CD4-positive, alpha-beta T cell (primary cell): ENCODE measurements at regions not wholly inside any gene's neighbourhood (a gene's known extent, or its start where the extent isn't known, plus 50 kb on each side); places are given as distances from the start of the nearest gene placed in this dataset.

Experiments
- ATAC-seq: fragments of 200-7000 bp; cut with Tn5 transposase; one replicate; pipeline ENCODE4 v1.10.0; 2022; ENCODE audit warnings: mild to moderate bottlenecking; ENCODE audit not compliant: poor library complexity
- CTCF ChIA-PET: fragments of 350-600 bp; sonication (Branson Sonifier 250); formaldehyde crosslinking; loops from one replicate; lab custom pipeline; 2021; ENCODE audit warnings: antibody characterized with exemption, inconsistent platforms; lab: Charles Lee
- POLR2A ChIA-PET: fragments of 350-600 bp; sonication (Branson Sonifier 250); formaldehyde crosslinking; loops from one replicate; lab custom pipeline; 2021; ENCODE audit warnings: antibody characterized with exemption, inconsistent platforms; lab: Charles Lee
- DNase-seq, 14 experiments: peaks; one replicate each; pipeline ENCODE4 v3.0.0-alpha.2; 2013 to 2020; ENCODE audit warnings: mixed read lengths in 2 of 14
- H3K27ac ChIP-seq, 2 donors: one replicate each; pipeline versions ENCODE4 v1.5.1 to v1.7.0; 2013; ENCODE audit warnings: low read length in 2 of 2, low read depth in 1 of 2, mild to moderate bottlenecking in 1 of 2
- H3K27me3 ChIP-seq, 2 experiments: 1 replicate in 1 of 2; 2 replicates in 1 of 2; pipeline versions ENCODE4 v1.6.1 to v1.7.0; 2013; ENCODE audit warnings: low read length in 2 of 2, control low read depth in 1 of 2, mild to moderate bottlenecking in 1 of 2, moderate library complexity in 1 of 2; ENCODE audit not compliant: insufficient read depth in 2 of 2, control insufficient read depth in 1 of 2
- H3K36me3 ChIP-seq: one replicate; pipeline ENCODE4 v1.6.1; 2013; ENCODE audit warnings: low read length, control low read depth; ENCODE audit not compliant: insufficient read depth
- H3K4me1 ChIP-seq: one replicate; pipeline ENCODE4 v1.6.1; 2013; ENCODE audit warnings: low read length, control low read depth; ENCODE audit not compliant: insufficient read depth
- H3K4me3 ChIP-seq: one replicate; pipeline ENCODE4 v1.5.1; 2013; ENCODE audit warnings: mild to moderate bottlenecking, low read length, moderate library complexity
- H3K9me3 ChIP-seq, 2 experiments: 1 replicate in 1 of 2; 2 replicates in 1 of 2; pipeline versions ENCODE4 v1.6.1 to v1.7.0; 2013; ENCODE audit warnings: low read length in 2 of 2, mild to moderate bottlenecking in 2 of 2, control low read depth in 1 of 2, moderate library complexity in 1 of 2; ENCODE audit not compliant: control insufficient read depth in 1 of 2, insufficient read depth in 1 of 2
- H3K27ac Mint-ChIP-seq: one replicate; pipeline ENCODE4 v1.8.0; 2020; ENCODE audit warnings: mixed read lengths
- H3K27me3 Mint-ChIP-seq: one replicate; pipeline ENCODE4 v1.8.0; 2021; ENCODE audit warnings: mixed read lengths
- H3K36me3 Mint-ChIP-seq: one replicate; pipeline ENCODE4 v1.8.0; 2021; ENCODE audit warnings: low read depth, mixed read lengths
- H3K4me1 Mint-ChIP-seq: one replicate; pipeline ENCODE4 v1.8.0; 2021; ENCODE audit warnings: low read depth, mixed read lengths
- H3K4me3 Mint-ChIP-seq: one replicate; pipeline ENCODE4 v1.8.0; 2020; ENCODE audit warnings: mild to moderate bottlenecking, mixed read lengths
- H3K9me3 Mint-ChIP-seq: one replicate; pipeline ENCODE4 v1.8.0; 2020; ENCODE audit warnings: mixed read lengths
- intact Hi-C, 2 experiments: fragments of 100-400 bp; cut with DNase I in 1 of 2; cut with micrococcal nuclease in 1 of 2; formaldehyde crosslinking; loops; one replicate each; pipeline versions ENCODE4 v1.15.1 to v1.9.0; 2023 to 2025; cut with DNase I, micrococcal nuclease
- TF ChIP-seq, protein P1 (sequence below): fragments of 200-600 bp; IDR thresholded peaks from one replicate; pipeline ENCODE4 v1.8.0; 2022; ENCODE audit warnings: antibody characterized with exemption, mild to moderate bottlenecking

DNA sequence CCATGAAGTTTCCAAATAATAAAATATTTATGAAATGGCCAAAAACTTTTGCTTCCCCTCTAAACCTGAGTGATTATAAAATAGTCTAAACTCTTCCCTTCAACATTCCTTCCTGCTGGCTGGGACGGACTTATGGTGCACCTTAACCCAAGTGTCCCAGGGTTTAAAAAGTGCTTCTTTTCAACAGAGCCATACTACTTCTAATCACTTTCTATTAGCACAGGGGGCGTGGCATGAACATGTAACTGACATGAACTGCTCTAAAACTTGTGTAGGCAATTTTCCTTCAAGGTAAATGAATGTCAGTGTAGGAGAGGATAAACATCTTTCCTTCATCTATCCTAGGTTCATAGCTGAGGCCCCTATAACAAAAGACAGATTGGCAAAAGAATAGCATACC, 163.6 kb upstream of the RIMS1 start:
- no peak for ATAC-seq
- H3K27ac ChIP-seq, result no peak overlapping the region
- H3K9me3 ChIP-seq, result no peaks in the 10 kb centered on the region
- no peak for DNase-seq
- no peaks in the 10 kb centered on the region for H3K36me3 Mint-ChIP-seq
- H3K9me3 Mint-ChIP-seq, result peaks cover 3% of the 10 kb centered on the region
- intact Hi-C loops, result no loop called here
- CTCF ChIA-PET, result no interaction called here
- H3K27me3 ChIP-seq, result no peaks in the 10 kb centered on the region
- POLR2A ChIA-PET, result no interaction called here
- no peaks in the 10 kb centered on the region for H3K36me3 ChIP-seq
- no peak overlapping the region for H3K4me3 ChIP-seq
- H3K27ac Mint-ChIP-seq, result no peak overlapping the region
- no peak overlapping the region for H3K4me3 Mint-ChIP-seq
- TF ChIP-seq, protein P1, sequence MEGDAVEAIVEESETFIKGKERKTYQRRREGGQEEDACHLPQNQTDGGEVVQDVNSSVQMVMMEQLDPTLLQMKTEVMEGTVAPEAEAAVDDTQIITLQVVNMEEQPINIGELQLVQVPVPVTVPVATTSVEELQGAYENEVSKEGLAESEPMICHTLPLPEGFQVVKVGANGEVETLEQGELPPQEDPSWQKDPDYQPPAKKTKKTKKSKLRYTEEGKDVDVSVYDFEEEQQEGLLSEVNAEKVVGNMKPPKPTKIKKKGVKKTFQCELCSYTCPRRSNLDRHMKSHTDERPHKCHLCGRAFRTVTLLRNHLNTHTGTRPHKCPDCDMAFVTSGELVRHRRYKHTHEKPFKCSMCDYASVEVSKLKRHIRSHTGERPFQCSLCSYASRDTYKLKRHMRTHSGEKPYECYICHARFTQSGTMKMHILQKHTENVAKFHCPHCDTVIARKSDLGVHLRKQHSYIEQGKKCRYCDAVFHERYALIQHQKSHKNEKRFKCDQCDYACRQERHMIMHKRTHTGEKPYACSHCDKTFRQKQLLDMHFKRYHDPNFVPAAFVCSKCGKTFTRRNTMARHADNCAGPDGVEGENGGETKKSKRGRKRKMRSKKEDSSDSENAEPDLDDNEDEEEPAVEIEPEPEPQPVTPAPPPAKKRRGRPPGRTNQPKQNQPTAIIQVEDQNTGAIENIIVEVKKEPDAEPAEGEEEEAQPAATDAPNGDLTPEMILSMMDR, result no peak
- H3K4me1 Mint-ChIP-seq, result no peaks in the 10 kb centered on the region
- no peaks in the 10 kb centered on the region for H3K27me3 Mint-ChIP-seq
- no peaks in the 10 kb centered on the region for H3K4me1 ChIP-seq

DNA sequence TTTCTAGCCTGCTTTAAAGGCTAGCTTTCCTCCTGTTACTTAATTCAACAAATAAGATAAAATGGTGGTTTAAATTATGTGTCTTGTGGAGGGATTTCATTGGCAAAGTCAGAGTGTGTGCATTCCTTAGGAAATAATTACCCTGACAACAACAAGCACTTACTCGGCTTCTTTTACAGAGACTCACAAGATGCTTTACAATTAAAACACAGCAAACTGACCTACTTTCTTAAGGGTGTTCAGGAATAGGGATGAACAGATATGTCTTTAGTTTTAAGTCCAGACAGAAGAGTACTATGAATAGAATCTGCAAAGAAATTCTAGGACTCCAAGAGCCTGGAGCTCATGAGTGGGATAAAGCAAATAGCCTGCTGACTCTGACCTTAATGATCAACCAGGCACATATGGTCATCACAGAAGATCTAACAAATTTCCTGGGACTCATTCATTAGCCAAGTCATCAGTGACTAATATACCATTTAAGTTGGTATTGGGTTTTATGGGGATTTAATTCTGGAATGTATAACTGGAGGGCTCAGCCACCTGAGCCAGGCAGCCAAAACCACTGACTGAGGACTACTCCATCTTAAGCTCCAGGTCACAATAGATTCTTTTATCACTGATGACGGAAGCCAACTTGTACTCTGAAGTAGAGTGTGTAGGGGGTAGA, 161.8 kb upstream of the RIMS1 start:
- DNase-seq, result no peak
- Histone ChIP-seq H3K27ac (no peak overlapping the region), H3K36me3 (no peaks in the 10 kb centered on the region), H3K4me3 (no peak overlapping the region), H3K27me3 (no peaks in the 10 kb centered on the region), H3K4me1 (no peaks in the 10 kb centered on the region), H3K9me3 (no peaks in the 10 kb centered on the region)
- TF ChIP-seq, protein P1, result no peak
- Mint-ChIP-seq H3K27ac (no peak overlapping the region), H3K27me3 (no peaks in the 10 kb centered on the region), H3K36me3 (no peaks in the 10 kb centered on the region), H3K4me3 (no peak overlapping the region), H3K4me1 (no peaks in the 10 kb centered on the region), H3K9me3 (peaks cover 3% of the 10 kb centered on the region)
- intact Hi-C loops, result no loop called here
- ATAC-seq, result no peak
- CTCF ChIA-PET, result no interaction called here
- POLR2A ChIA-PET, result no interaction called here

DNA sequence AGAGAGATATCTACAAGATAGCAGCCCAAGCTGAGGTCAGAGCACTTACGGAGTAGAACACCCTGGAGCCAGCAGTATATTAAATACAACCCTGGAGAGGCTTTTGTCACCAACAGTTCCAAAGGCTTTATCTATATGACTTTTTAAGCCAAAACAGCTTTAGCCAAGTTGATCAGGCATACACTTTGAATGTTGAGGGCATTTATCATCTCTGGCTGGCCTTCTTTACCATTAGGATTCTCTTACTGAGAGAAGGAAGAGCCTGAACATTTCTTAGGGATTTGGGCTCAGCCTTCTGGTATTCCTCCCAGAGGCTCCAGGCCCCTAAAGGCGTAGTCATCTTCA, 161.3 kb upstream of the RIMS1 start:
- Histone ChIP-seq H3K4me3 (no peak overlapping the region), H3K36me3 (no peaks in the 10 kb centered on the region), H3K9me3 (no peaks in the 10 kb centered on the region), H3K27ac (no peak overlapping the region), H3K4me1 (no peaks in the 10 kb centered on the region), H3K27me3 (no peaks in the 10 kb centered on the region)
- intact Hi-C loops, result no loop called here
- no peak overlapping the region for H3K27ac Mint-ChIP-seq
- TF ChIP-seq, protein P1, result no peak
- H3K4me1 Mint-ChIP-seq, result no peaks in the 10 kb centered on the region
- peaks cover 3% of the 10 kb centered on the region for H3K9me3 Mint-ChIP-seq
- no peak overlapping the region for H3K4me3 Mint-ChIP-seq
- ChIA-PET CTCF (no interaction called here), POLR2A (no interaction called here)
- ATAC-seq (no peak), DNase-seq (no peak)
- H3K27me3 Mint-ChIP-seq, result no peaks in the 10 kb centered on the region
- no peaks in the 10 kb centered on the region for H3K36me3 Mint-ChIP-seq
